Activated B cell treated with CpG ODN at 0.5 μM for 24 hours (primary cell): ENCODE measurements at regions not wholly inside any gene's neighbourhood (a gene's known extent, or its start where the extent isn't known, plus 50 kb on each side); places are given as distances from the start of the nearest gene placed in this dataset.

ENCODE experiments used
- ATAC-seq: fragments of 200-7000 bp; cut with Tn5 transposase; one replicate; pipeline ENCODE4 v1.10.0; 2021; ENCODE audit warnings: low read depth, mild to moderate bottlenecking, moderate library complexity
- CTCF ChIA-PET: fragments of 350-600 bp; sonication (Branson Sonifier 250); formaldehyde crosslinking; loops from one replicate; lab custom pipeline; 2021; ENCODE audit warnings: antibody characterized with exemption; lab: Charles Lee
- POLR2A ChIA-PET: fragments of 350-600 bp; sonication (Branson Sonifier 250); formaldehyde crosslinking; loops from one replicate; lab custom pipeline; 2021; ENCODE audit warnings: antibody characterized with exemption; lab: Charles Lee
- DNase-seq: peaks from one replicate; pipeline ENCODE4 v3.0.0; 2022
- H3K27ac Mint-ChIP-seq: one replicate; pipeline ENCODE4 v1.8.0; 2020; ENCODE audit warnings: mixed read lengths
- H3K27me3 Mint-ChIP-seq: one replicate; pipeline ENCODE4 v1.8.0; 2021; ENCODE audit warnings: mixed read lengths
- H3K36me3 Mint-ChIP-seq: one replicate; pipeline ENCODE4 v1.8.0; 2021; ENCODE audit warnings: low read depth, mixed read lengths
- H3K4me1 Mint-ChIP-seq: one replicate; pipeline ENCODE4 v1.8.0; 2021; ENCODE audit warnings: mixed read lengths
- H3K4me3 Mint-ChIP-seq: one replicate; pipeline ENCODE4 v1.8.0; 2020; ENCODE audit warnings: mild to moderate bottlenecking, mixed read lengths
- H3K9me3 Mint-ChIP-seq: one replicate; pipeline ENCODE4 v1.8.0; 2020; ENCODE audit warnings: mixed read lengths
- CTCF ChIP-seq: fragments of 200-600 bp; IDR thresholded peaks from one replicate; pipeline ENCODE4 v1.8.0; 2022; ENCODE audit warnings: antibody characterized with exemption, mild to moderate bottlenecking
- intact Hi-C: fragments of 100-400 bp; cut with micrococcal nuclease; formaldehyde crosslinking; loops from one replicate; pipeline ENCODE4 v1.15.1; 2024

- ATAC-seq (no peak), DNase-seq (no peak)
- intact Hi-C loops, result no loop called here
- H3K27me3 Mint-ChIP-seq, result no peaks in the 10 kb centered on the region
- TF ChIP-seq CTCF, result no peak
- H3K9me3 Mint-ChIP-seq, result no peaks in the 10 kb centered on the region
- CTCF ChIA-PET, result interaction anchor here (1.9 kb wide), 1 partner anchor 26 kb away, joined by 9 read pairs; no protein-coding TSS in a partner anchor
- H3K27ac Mint-ChIP-seq, result no peak overlapping the region
- H3K36me3 Mint-ChIP-seq, result no peaks in the 10 kb centered on the region
- POLR2A ChIA-PET, result no interaction called here
- no peak overlapping the region for H3K4me3 Mint-ChIP-seq
- peaks cover 3% of the 10 kb centered on the region for H3K4me1 Mint-ChIP-seq
Measured at GRCh38 chr3:30225021-30225420, 381.4 kb upstream of the TGFBR2 start.

DNA sequence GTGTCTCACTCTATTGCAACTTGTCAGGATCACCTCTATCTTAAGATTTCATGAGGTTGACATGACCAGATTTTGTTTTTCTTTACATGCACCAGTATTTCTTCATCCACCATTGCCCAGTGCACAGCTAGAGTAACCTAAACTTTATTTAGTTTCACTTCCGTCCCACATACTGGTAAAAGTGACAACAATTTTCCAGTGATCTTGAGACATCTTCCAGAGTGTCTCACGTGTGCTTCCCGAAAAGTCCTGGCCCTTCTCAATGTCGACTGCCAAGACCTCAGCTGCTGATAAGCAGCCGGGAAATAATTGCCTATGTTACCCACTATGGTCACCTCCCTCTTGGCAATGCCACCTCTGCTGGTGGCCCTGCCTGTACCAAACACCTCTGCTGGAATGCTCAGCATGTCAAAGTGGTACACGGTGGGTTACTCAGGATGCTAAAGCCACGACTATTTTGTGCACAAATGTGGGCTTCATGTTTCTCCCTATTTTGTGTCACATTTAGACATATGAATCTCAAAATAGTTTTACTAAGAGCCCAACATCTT lies 379.7 kb upstream of the TGFBR2 start:
- Mint-ChIP-seq H3K27ac (no peak overlapping the region), H3K36me3 (no peaks in the 10 kb centered on the region), H3K4me3 (no peak overlapping the region), H3K4me1 (no peaks in the 10 kb centered on the region), H3K27me3 (no peaks in the 10 kb centered on the region), H3K9me3 (no peaks in the 10 kb centered on the region)
- no peak for ATAC-seq
- intact Hi-C loops, result no loop called here
- CTCF ChIA-PET, result interaction anchor here (1.9 kb wide), 1 partner anchor 28 kb away, joined by 9 read pairs; no protein-coding TSS in a partner anchor
- no peak for DNase-seq
- no peak for TF ChIP-seq CTCF
- POLR2A ChIA-PET, result interaction anchor here (0.6 kb wide), 1 partner anchor 396 kb away, joined by 9 read pairs; no protein-coding TSS in a partner anchor

GRCh38 chr3:30227571-30228301 lies 378.7 kb upstream of the TGFBR2 start:
- intact Hi-C loops, result no loop called here
- TF ChIP-seq CTCF, result no peak
- H3K4me3 Mint-ChIP-seq, result no peak overlapping the region
- CTCF ChIA-PET, result no interaction called here
- H3K27ac Mint-ChIP-seq, result no peak overlapping the region
- POLR2A ChIA-PET, result no interaction called here
- ATAC-seq (no peak), DNase-seq (no peak)
- H3K27me3 Mint-ChIP-seq, result no peaks in the 10 kb centered on the region
- no peaks in the 10 kb centered on the region for H3K4me1 Mint-ChIP-seq
- no peaks in the 10 kb centered on the region for H3K9me3 Mint-ChIP-seq
- no peaks in the 10 kb centered on the region for H3K36me3 Mint-ChIP-seq

DNA sequence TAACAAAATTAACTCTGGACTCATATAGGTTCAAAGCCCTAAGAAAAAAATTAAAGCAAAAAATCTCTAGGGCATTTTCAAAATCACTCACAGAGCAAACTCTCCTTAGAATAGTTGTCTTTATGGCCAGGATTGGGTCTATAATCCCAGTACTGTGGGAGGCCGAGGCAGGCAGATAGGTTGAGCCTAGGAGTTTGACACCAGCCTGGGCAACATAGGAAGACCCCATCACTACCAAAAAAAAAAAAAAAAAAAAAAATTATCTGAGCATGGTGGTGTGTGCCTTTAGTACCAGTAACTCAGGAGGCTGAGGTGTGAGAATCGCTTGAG lies 378.1 kb upstream of the TGFBR2 start:
- CTCF ChIA-PET, result no interaction called here
- DNase-seq (no peak), ATAC-seq (no peak)
- Mint-ChIP-seq H3K4me1 (no peaks in the 10 kb centered on the region), H3K27ac (no peak overlapping the region), H3K9me3 (no peaks in the 10 kb centered on the region), H3K36me3 (no peaks in the 10 kb centered on the region), H3K27me3 (no peaks in the 10 kb centered on the region), H3K4me3 (no peak overlapping the region)
- TF ChIP-seq CTCF, result no peak
- POLR2A ChIA-PET, result no interaction called here
- intact Hi-C loops, result no loop called here

DNA sequence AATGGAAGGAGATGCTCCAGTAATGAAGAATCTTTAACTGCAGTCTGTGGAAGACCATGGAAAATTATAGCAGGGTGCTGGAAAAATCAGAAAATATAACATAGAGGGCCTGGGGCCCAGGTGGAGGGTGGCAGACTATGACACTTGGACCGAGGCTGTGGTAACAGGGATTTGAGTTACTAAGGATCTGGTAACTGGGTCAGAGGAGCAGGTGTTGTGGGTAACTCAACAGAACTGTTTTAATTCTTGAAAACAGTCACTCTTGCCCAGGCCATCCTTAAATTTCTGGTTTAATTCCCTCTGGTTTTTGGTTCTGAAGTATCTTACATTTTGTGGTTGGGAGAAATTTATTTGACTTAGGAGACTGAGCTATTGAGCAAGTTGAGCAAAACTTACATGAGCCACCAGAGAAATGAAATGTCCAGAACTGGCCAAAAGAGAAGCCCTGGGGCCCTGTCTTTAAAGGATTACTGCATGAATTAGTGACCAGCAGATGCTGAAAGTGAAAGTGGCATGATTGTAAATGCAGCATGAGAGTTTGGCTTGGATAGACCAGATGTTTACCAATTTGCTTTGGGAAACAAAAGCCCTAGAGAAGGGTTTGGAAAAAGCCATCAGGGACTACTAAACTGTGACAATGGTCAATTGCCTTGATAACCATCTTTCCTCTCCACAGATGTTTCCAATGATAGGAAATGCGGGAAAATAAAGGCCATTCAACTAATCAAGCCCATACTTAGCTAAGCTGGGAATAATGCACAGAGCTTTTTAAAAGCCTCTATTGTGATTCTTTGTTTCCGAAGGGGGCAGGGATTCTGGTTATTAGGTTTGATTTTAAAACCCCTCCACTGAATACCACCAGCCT lies 374.9 kb upstream of the TGFBR2 start:
- Mint-ChIP-seq H3K36me3 (no peaks in the 10 kb centered on the region), H3K27ac (no peak overlapping the region), H3K27me3 (no peaks in the 10 kb centered on the region), H3K4me3 (no peak overlapping the region), H3K4me1 (no peaks in the 10 kb centered on the region), H3K9me3 (no peaks in the 10 kb centered on the region)
- intact Hi-C loops, result no loop called here
- DNase-seq, result no peak
- TF ChIP-seq CTCF, result no peak
- CTCF ChIA-PET, result no interaction called here
- POLR2A ChIA-PET, result no interaction called here
- no peak for ATAC-seq
